ENCODE measurements at regions not wholly inside any gene's neighbourhood (a gene's known extent, or its start where the extent isn't known, plus 50 kb on each side); places are given as distances from the start of the nearest gene placed in this dataset.

DNA sequence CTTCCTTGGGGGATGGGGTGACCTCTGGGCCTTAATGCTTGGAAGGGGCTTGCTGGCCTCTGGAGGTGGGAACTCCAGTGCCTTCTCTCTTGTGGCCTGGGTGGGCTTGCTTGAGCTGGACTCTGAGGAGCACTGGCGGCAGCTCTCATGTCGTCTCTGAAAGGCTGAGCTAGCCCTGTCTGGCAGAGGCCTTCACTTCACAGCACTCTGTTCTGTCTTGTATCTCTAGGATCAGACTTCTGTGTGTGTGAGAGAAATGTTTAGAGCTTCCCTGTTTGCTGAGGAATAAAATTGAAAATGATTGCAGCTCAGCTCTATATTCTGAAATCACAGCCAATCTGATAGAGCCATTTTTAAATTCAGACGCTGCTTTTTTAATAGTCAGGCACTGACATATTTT lies 185.3 kb downstream of the KCNRG start:
- Mint-ChIP-seq H3K27me3 (ENCODE audit: low read depth, poor library complexity) (peaks cover 6% of the 10 kb centered on the region), H3K9me3 (peaks cover 3% of the 10 kb centered on the region), H3K4me3 (no peak overlapping the region), H3K4me1 (peaks cover 38% of the 10 kb centered on the region), H3K36me3 (ENCODE audit: low read depth) (peaks cover 23% of the 10 kb centered on the region), H3K27ac (no peak overlapping the region)
- TF ChIP-seq CTCF (IDR thresholded peaks at IDR 0.05), result no peak
- DNase-seq, result no peak

- H3K27me3 Mint-ChIP-seq (ENCODE audit: low read depth, poor library complexity), result peaks cover 6% of the 10 kb centered on the region
- peaks cover 3% of the 10 kb centered on the region for H3K9me3 Mint-ChIP-seq
- DNase-seq, result no peak
- TF ChIP-seq CTCF (IDR thresholded peaks at IDR 0.05), result no peak
- peaks cover 38% of the 10 kb centered on the region for H3K4me1 Mint-ChIP-seq
- no peak overlapping the region for H3K27ac Mint-ChIP-seq
- H3K36me3 Mint-ChIP-seq (ENCODE audit: low read depth), result peaks cover 22% of the 10 kb centered on the region
- no peak overlapping the region for H3K4me3 Mint-ChIP-seq
These were observed 185.7 kb downstream of the KCNRG start for GRCh38 chr13:50200988-50201387.

- TF ChIP-seq CTCF (IDR thresholded peaks at IDR 0.05), result no peak
- H3K27ac Mint-ChIP-seq, result peak overlapping the region; percentile 90
- no peak overlapping the region for H3K4me3 Mint-ChIP-seq
These were observed 187.2 kb downstream of the KCNRG start for GRCh38 chr13:50202485-50202884.

GRCh38 chr13:50203256-50203941 lies 188.2 kb downstream of the KCNRG start:
- TF ChIP-seq CTCF (IDR thresholded peaks at IDR 0.05), result no peak
- Mint-ChIP-seq H3K4me1 (peaks cover 42% of the 10 kb centered on the region), H3K36me3 (ENCODE audit: low read depth) (peaks cover 10% of the 10 kb centered on the region), H3K4me3 (no peak overlapping the region), H3K27ac (peak overlapping the region; percentile 9), H3K27me3 (ENCODE audit: low read depth, poor library complexity) (peaks cover 6% of the 10 kb centered on the region), H3K9me3 (peaks cover 3% of the 10 kb centered on the region)
- DNase-seq, result no peak

More at GRCh38 chr13:50202485-50202884, 187.2 kb downstream of the KCNRG start:
- Mint-ChIP-seq H3K36me3 (ENCODE audit: low read depth) (peaks cover 16% of the 10 kb centered on the region), H3K4me1 (peaks cover 38% of the 10 kb centered on the region), H3K9me3 (peaks cover 3% of the 10 kb centered on the region), H3K27me3 (ENCODE audit: low read depth, poor library complexity) (peaks cover 6% of the 10 kb centered on the region)
- DNase-seq, result no peak

DNA sequence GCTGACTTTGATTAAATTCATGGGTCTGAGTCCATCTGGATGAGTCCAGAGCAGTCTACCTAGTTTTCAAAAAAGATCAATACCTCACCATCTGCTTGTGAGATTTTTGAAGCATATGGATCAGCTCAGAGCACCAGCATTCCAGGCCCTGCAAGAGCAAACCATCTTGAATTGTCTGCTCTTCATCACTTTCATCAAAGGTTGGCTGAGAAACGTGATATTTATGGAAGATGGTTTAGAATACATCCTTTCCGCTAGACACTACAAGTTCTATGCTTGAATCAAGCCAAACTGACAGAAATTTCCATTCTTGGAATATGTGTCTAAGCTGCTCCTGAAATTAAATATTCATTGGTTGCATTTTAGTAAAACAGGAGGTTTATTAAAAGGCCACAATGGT lies 190.3 kb downstream of the KCNRG start:
- H3K27me3 Mint-ChIP-seq (ENCODE audit: low read depth, poor library complexity), result peaks cover 4% of the 10 kb centered on the region
- peaks cover 2% of the 10 kb centered on the region for H3K9me3 Mint-ChIP-seq
- peaks cover 2% of the 10 kb centered on the region for H3K36me3 Mint-ChIP-seq (ENCODE audit: low read depth)
- no peak for TF ChIP-seq CTCF (IDR thresholded peaks at IDR 0.05)
- H3K27ac Mint-ChIP-seq, result no peak overlapping the region
- DNase-seq, result no peak
- peaks cover 50% of the 10 kb centered on the region for H3K4me1 Mint-ChIP-seq
- H3K4me3 Mint-ChIP-seq, result no peak overlapping the region

DNA sequence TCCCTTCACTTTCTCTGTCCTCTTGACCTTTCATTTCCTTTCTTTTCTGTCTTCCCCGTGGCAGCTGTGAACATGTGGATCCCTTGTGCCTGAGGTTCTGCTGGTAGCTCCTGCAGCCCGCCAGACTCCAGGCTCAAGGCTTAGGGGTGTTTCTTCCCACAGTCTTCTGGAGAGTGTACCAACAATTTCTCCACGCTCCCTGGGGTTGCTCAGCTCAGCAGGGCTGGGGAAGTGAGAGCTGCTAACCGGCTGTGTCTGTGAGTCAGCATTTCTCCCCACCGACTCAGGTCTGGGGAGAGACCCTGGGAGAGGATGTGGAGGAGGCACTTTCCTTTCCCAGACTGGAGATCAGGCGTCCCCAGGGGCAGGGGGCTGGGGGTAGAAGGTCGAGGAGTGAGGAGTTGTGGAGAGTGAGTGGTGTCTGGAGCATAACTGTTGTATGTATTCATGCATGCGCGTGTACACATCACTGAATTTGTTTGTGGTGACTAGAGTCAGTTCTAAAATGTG lies 193.6 kb downstream of the KCNRG start:
- peak overlapping the region; percentile 61 for H3K4me3 Mint-ChIP-seq
- H3K36me3 Mint-ChIP-seq (ENCODE audit: low read depth), result peaks cover 29% of the 10 kb centered on the region

More for the DNA sequence above, 193.6 kb downstream of the KCNRG start:
- peak overlapping the region; percentile 97 for H3K27ac Mint-ChIP-seq
- peaks cover 32% of the 10 kb centered on the region for H3K9me3 Mint-ChIP-seq
- TF ChIP-seq CTCF (IDR thresholded peaks at IDR 0.05), result no peak
- DNase-seq, result peak; percentile 58
- H3K27me3 Mint-ChIP-seq (ENCODE audit: low read depth, poor library complexity), result peaks cover 4% of the 10 kb centered on the region
- peaks cover 22% of the 10 kb centered on the region for H3K4me1 Mint-ChIP-seq

Measured in nephron progenitor cell (in vitro differentiated cells).